HCT116 (cell line): ENCODE measurements at regions not wholly inside any gene's neighbourhood (a gene's known extent, or its start where the extent isn't known, plus 50 kb on each side); places are given as distances from the start of the nearest gene placed in this dataset.

Source experiments
- ATAC-seq: fragments of 200-7000 bp; cut with Tn5 transposase; 2 replicates; pipeline ENCODE4 v1.9.1; 2020; ENCODE audit warnings: mild to moderate bottlenecking, moderate library complexity
- BruUV-seq: library from RNA; stranded (reverse); fragments of 400-500 nt; replicated peaks from 2 replicates; lab custom pipeline; 2021; lab: Mats Ljungman, UMichigan
- CTCF ChIA-PET: fragments of 300-600 bp; sonication (Branson Sonifier 250); formaldehyde crosslinking; loops from one replicate; lab custom pipeline; 2021; ENCODE audit warnings: antibody characterized with exemption; lab: Charles Lee
- POLR2A ChIA-PET: fragments of 300-600, 350-600 bp; sonication (Branson Sonifier 250); formaldehyde crosslinking; loops from one replicate; lab custom pipeline; 2021; ENCODE audit warnings: antibody characterized with exemption; lab: Charles Lee
- RAD21 ChIA-PET, 2 experiments: fragments of 300-600 bp; sonication (Branson Sonifier 250); formaldehyde crosslinking; loops; one replicate each; lab custom pipeline; 2023; ENCODE audit warnings: low total read pairs in 2 of 2; ENCODE audit not compliant: uncharacterized antibody in 2 of 2, unreplicated experiment in 2 of 2, low non-redundant PET in 1 of 2; lab: Charles Lee
- DNase-seq: peaks from one replicate; pipeline ENCODE4 v3.0.0-alpha.2; 2010; ENCODE audit warnings: low read depth, low spot score
- H2AFZ ChIP-seq: fragments of 200-600 bp; shearing (Covaris generic), sonication (generic); 2 replicates; pipeline ENCODE4 v1.6.1; 2017; ENCODE audit warnings: low read depth, mixed run types, mixed read lengths, antibody characterized with exemption, low read length; ENCODE audit not compliant: poor library complexity, severe bottlenecking
- H3K27ac ChIP-seq: 2 replicates; pipeline ENCODE4 v1.5.1; 2012; ENCODE audit warnings: low read depth, low read length
- H3K27me3 ChIP-seq: fragments of 200-600 bp; sonication (generic); 2 replicates; pipeline ENCODE4 v1.6.1; 2016; ENCODE audit warnings: mixed run types, low read length, mixed read lengths; ENCODE audit not compliant: insufficient read depth
- H3K36me3 ChIP-seq, 2 experiments: fragments of 200-500 bp in 1 of 2; fragments of 200-600 bp in 1 of 2; sonication (Bioruptor generic) in 1 of 2; sonication (generic) in 1 of 2; 2 replicates each; pipeline versions ENCODE4 v1.5.1 to v1.6.1; 2014 to 2016; ENCODE audit warnings: low read length in 2 of 2, inconsistent platforms in 1 of 2, mixed read lengths in 1 of 2, mixed run types in 1 of 2; ENCODE audit not compliant: insufficient read depth in 2 of 2, control insufficient read depth in 1 of 2
- H3K4me1 ChIP-seq, 2 experiments: fragments of 200-600 bp in 1 of 2; sonication (generic) in 1 of 2; 2 replicates each; pipeline versions ENCODE4 v1.5.1 to v1.6.1; 2012 to 2017; ENCODE audit warnings: low read length in 2 of 2, inconsistent platforms in 1 of 2, mild to moderate bottlenecking in 1 of 2, mixed read lengths in 1 of 2, mixed run types in 1 of 2, moderate library complexity in 1 of 2; ENCODE audit not compliant: insufficient read depth in 2 of 2, control insufficient read depth in 1 of 2
- H3K4me2 ChIP-seq: fragments of 200-600 bp; sonication (generic); 2 replicates; pipeline ENCODE4 v1.6.1; 2017; ENCODE audit warnings: mixed run types, low read length, mixed read lengths
- H3K4me3 ChIP-seq, 2 experiments: fragments of 200-600 bp in 1 of 2; sonication (generic) in 1 of 2; replicated peaks in 1 of 2; 2 replicates each; pipeline ENCODE4 v1.5.1; 2011 to 2016; ENCODE audit warnings: low read length in 2 of 2, control low read depth in 1 of 2, low read depth in 1 of 2, mild to moderate bottlenecking in 1 of 2, mixed read lengths in 1 of 2, mixed run types in 1 of 2
- H3K79me2 ChIP-seq: fragments of 200-600 bp; sonication (generic); 2 replicates; pipeline ENCODE4 v1.6.1; 2017; ENCODE audit warnings: mild to moderate bottlenecking, mixed run types, low read length, moderate library complexity, mixed read lengths; ENCODE audit not compliant: insufficient read depth
- H3K9ac ChIP-seq: fragments of 200-600 bp; sonication (generic); 2 replicates; pipeline ENCODE4 v1.6.1; 2016; ENCODE audit warnings: low read length, mixed read lengths
- H3K9me2 ChIP-seq: fragments of 200-600 bp; sonication (generic), shearing (Covaris generic); 2 replicates; pipeline ENCODE4 v1.6.1; 2017; ENCODE audit warnings: mixed run types, mild to moderate bottlenecking, moderate library complexity; ENCODE audit not compliant: insufficient read depth
- H3K9me3 ChIP-seq, 2 experiments: fragments of 200-500 bp in 1 of 2; fragments of 200-600 bp in 1 of 2; sonication (Bioruptor generic) in 1 of 2; sonication (generic) in 1 of 2; 2 replicates each; pipeline ENCODE4 v1.6.1; 2014 to 2017; ENCODE audit warnings: low read length in 2 of 2, mixed read lengths in 2 of 2, inconsistent platforms in 1 of 2, low read depth in 1 of 2, mild to moderate bottlenecking in 1 of 2, mixed run types in 1 of 2, moderate library complexity in 1 of 2; ENCODE audit not compliant: control insufficient read depth in 1 of 2, insufficient read depth in 1 of 2
- H4K20me1 ChIP-seq: fragments of 200-600 bp; sonication (generic), shearing (Covaris generic); 2 replicates; pipeline ENCODE4 v1.6.1; 2017; ENCODE audit warnings: mixed run types, mild to moderate bottlenecking, moderate library complexity; ENCODE audit not compliant: insufficient read depth
- CBX3 ChIP-seq: IDR thresholded peaks from 2 replicates; pipeline ENCODE4 v1.6.1; 2012; ENCODE audit warnings: low read depth
- CEBPB ChIP-seq: IDR thresholded peaks from 2 replicates; pipeline ENCODE4 v1.6.1; 2012; ENCODE audit warnings: low read depth
- CTCF ChIP-seq, 3 experiments: fragments of 200-600 bp in 1 of 3; sonication (generic) in 1 of 3; IDR thresholded peaks in 2 of 3; conservative IDR thresholded peaks in 1 of 3; 2 replicates each; pipeline ENCODE4 v1.5.1; 2012 to 2017; ENCODE audit warnings: low read depth in 2 of 3, low read length in 2 of 3, antibody characterized with exemption in 1 of 3, borderline replicate concordance in 1 of 3, control low read depth in 1 of 3, mild to moderate bottlenecking in 1 of 3, mixed read lengths in 1 of 3, mixed run types in 1 of 3, moderate library complexity in 1 of 3; ENCODE audit not compliant: insufficient read depth in 1 of 3
- EZH2 ChIP-seq: fragments of 200-600 bp; sonication (generic); IDR thresholded peaks from 2 replicates; pipeline ENCODE4 v1.6.1; 2017; ENCODE audit warnings: antibody characterized with exemption, mixed run types
- FOSL1 ChIP-seq: IDR thresholded peaks from 2 replicates; pipeline ENCODE4 v1.6.1; 2012; ENCODE audit warnings: low read depth
- MAX ChIP-seq: IDR thresholded peaks from 2 replicates; pipeline ENCODE4 v1.6.1; 2012
- POLR2A ChIP-seq: IDR thresholded peaks from 2 replicates; pipeline ENCODE4 v1.7.0; 2011; ENCODE audit warnings: borderline replicate concordance; ENCODE audit not compliant: insufficient read depth, insufficient read length; ENCODE audit errors: extremely low read depth
- SIN3A ChIP-seq: IDR thresholded peaks from 2 replicates; pipeline ENCODE4 v1.6.1; 2012; ENCODE audit warnings: low read depth
- TCF7L2 ChIP-seq: IDR thresholded peaks from 2 replicates; pipeline ENCODE4 v1.7.0; 2011; ENCODE audit warnings: borderline replicate concordance, inconsistent platforms; ENCODE audit not compliant: insufficient read depth, insufficient read length; ENCODE audit errors: extremely low read depth
- ZFX ChIP-seq: fragments of 450-650 bp; IDR thresholded peaks from 2 replicates; pipeline ENCODE4 v1.6.1; 2017
- ZNF274 ChIP-seq: fragments of 200-500 bp; sonication (Bioruptor generic); IDR thresholded peaks from 2 replicates; pipeline ENCODE4 v1.6.1; 2014; ENCODE audit warnings: mild to moderate bottlenecking, low read depth, low read length, inconsistent platforms
- intact Hi-C: fragments of 100-400 bp; cut with micrococcal nuclease; formaldehyde crosslinking; loops from 2 replicates; pipeline ENCODE4 v1.10.0; 2022

GRCh38 chr6:54730767-54731630, 115.6 kb upstream of the FAM83B start:
- CTCF ChIA-PET = no interaction called here

More at GRCh38 chr6:54730767-54731630, 115.6 kb upstream of the FAM83B start:
- no peak overlapping the region for H3K4me3 ChIP-seq
- no peak overlapping the region for H2AFZ ChIP-seq
- H3K4me2 ChIP-seq = no peak overlapping the region
- H3K79me2 ChIP-seq = no peaks in the 10 kb centered on the region
- peaks cover 0 to 7% of the 10 kb centered on the region in 2 experiments; a peak in 1 of 4 replicates for H3K4me1 ChIP-seq
- no TSS peak for BruUV-seq
- intact Hi-C loops = no loop called here
- no peaks in the 10 kb centered on the region for H3K27me3 ChIP-seq
- no peak for DNase-seq
- no peak overlapping the region for H3K9ac ChIP-seq
- no peaks in the 10 kb centered on the region; a peak in 1 of 4 replicates for H3K9me3 ChIP-seq
- no peaks in the 10 kb centered on the region for H3K9me2 ChIP-seq
- H3K27ac ChIP-seq = no peak overlapping the region
- RAD21 ChIA-PET = no interaction called here
- no peak for ATAC-seq
- POLR2A ChIA-PET = no interaction called here
- no peaks in the 10 kb centered on the region for H3K36me3 ChIP-seq
- H4K20me1 ChIP-seq = no peaks in the 10 kb centered on the region
- TF ChIP-seq POLR2A (no peak), MAX (no peak), CTCF (IDR thresholded peaks at IDR 0.05 in 2 of 3, conservative IDR thresholded peaks at IDR 0.05 in 1 of 3; ENCODE audit: borderline replicate concordance in 1 of 3, insufficient read depth in 1 of 3, low read depth in 2 of 3, low read length in 2 of 3) (no peak), SIN3A (no peak), ZNF274 (no peak), ZFX (no peak), FOSL1 (no peak), TCF7L2 (no peak), CBX3 (no peak), CEBPB (no peak), EZH2 (no peak)
